ENCODE measurements at regions not wholly inside any gene's neighbourhood (a gene's known extent, or its start where the extent isn't known, plus 50 kb on each side); places are given as distances from the start of the nearest gene placed in this dataset.

DNA sequence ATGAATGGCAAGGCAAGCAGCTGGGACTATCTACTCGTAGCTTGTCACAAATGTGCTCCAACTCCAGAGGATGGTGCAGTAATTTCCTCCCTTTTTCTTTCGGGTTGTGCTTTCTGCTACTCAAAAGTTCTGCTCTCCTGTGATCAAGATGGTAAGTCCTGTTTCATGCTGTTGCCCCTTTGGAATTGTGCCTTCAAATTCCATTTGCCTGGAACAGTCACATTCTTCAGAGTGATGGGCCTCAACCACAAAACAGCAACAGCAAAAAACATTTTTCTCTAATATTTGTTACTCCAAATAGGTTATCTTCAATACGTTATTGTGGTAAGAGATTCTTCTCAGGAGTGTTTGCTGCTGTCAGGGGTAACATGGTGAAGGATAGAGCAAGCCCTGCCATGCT is 209.3 kb downstream of the PALM2AKAP2 start:
- intact Hi-C loops (cut with DNase I, micrococcal nuclease): no loop called here
- ATAC-seq: no peak
- Histone ChIP-seq H3K4me3 (no peak overlapping the region), H3K36me3 (ENCODE audit: low read depth) (no peaks in the 10 kb centered on the region), H3K9me3 (no peaks in the 10 kb centered on the region), H3K4me1 (ENCODE audit: low read depth) (no peaks in the 10 kb centered on the region)
- TF ChIP-seq, protein P1, sequence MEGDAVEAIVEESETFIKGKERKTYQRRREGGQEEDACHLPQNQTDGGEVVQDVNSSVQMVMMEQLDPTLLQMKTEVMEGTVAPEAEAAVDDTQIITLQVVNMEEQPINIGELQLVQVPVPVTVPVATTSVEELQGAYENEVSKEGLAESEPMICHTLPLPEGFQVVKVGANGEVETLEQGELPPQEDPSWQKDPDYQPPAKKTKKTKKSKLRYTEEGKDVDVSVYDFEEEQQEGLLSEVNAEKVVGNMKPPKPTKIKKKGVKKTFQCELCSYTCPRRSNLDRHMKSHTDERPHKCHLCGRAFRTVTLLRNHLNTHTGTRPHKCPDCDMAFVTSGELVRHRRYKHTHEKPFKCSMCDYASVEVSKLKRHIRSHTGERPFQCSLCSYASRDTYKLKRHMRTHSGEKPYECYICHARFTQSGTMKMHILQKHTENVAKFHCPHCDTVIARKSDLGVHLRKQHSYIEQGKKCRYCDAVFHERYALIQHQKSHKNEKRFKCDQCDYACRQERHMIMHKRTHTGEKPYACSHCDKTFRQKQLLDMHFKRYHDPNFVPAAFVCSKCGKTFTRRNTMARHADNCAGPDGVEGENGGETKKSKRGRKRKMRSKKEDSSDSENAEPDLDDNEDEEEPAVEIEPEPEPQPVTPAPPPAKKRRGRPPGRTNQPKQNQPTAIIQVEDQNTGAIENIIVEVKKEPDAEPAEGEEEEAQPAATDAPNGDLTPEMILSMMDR (IDR thresholded peaks at IDR 0.05): no peak
- DNase-seq: no peak

DNA sequence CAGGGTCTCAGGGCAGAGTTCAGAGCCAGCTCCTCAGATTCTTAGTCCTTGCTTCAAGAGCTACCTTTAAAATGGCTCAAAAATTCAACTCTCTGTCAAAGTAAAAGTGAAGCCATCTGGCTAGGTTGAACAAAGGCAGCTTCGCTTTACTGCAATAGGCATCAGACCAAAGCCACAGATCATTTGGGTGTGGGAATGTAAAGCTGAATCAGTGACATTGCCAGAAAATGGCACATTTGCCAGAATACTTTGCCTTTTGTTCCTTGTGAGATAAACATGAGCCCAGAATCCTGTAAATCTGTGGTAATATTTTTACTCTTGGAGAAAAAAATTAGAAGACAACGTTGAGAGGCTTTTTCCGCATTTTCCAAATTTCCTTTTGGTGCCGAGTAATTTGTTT is 210.5 kb downstream of the PALM2AKAP2 start:
- H3K36me3 ChIP-seq (ENCODE audit: low read depth): no peaks in the 10 kb centered on the region
- no peaks in the 10 kb centered on the region for H3K4me1 ChIP-seq (ENCODE audit: low read depth)
- H3K9me3 ChIP-seq: no peaks in the 10 kb centered on the region
- intact Hi-C loops (cut with DNase I, micrococcal nuclease): no loop called here
- TF ChIP-seq, protein P1 (IDR thresholded peaks at IDR 0.05): no peak
- ATAC-seq (no peak), DNase-seq (no peak)
- no peak overlapping the region for H3K4me3 ChIP-seq

DNA sequence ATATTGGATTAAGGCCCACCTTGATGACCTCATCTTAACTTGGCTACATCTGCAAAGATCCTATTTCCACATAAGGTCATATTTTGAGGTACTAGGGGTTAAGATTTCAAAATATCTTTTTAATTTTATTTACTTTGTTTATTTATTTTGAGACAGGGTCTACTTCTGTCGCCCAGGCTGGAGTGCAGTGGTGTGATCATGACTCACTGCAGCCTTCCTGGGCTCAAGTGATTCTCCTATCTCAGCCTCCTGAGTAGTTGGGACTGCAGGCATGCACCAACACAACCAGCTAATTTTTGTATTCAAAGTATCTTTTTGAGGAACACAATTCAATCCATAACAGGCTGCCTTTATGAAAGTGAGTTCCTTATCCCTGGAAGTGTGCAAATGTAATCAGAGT is 212.3 kb downstream of the PALM2AKAP2 start:
- no peaks in the 10 kb centered on the region for H3K36me3 ChIP-seq (ENCODE audit: low read depth)
- no peaks in the 10 kb centered on the region for H3K4me1 ChIP-seq (ENCODE audit: low read depth)
- DNase-seq (no peak), ATAC-seq (no peak)
- intact Hi-C loops (cut with DNase I, micrococcal nuclease): no loop called here
- no peaks in the 10 kb centered on the region for H3K9me3 ChIP-seq
- no peak overlapping the region for H3K4me3 ChIP-seq
- TF ChIP-seq, protein P1 (IDR thresholded peaks at IDR 0.05): no peak

DNA sequence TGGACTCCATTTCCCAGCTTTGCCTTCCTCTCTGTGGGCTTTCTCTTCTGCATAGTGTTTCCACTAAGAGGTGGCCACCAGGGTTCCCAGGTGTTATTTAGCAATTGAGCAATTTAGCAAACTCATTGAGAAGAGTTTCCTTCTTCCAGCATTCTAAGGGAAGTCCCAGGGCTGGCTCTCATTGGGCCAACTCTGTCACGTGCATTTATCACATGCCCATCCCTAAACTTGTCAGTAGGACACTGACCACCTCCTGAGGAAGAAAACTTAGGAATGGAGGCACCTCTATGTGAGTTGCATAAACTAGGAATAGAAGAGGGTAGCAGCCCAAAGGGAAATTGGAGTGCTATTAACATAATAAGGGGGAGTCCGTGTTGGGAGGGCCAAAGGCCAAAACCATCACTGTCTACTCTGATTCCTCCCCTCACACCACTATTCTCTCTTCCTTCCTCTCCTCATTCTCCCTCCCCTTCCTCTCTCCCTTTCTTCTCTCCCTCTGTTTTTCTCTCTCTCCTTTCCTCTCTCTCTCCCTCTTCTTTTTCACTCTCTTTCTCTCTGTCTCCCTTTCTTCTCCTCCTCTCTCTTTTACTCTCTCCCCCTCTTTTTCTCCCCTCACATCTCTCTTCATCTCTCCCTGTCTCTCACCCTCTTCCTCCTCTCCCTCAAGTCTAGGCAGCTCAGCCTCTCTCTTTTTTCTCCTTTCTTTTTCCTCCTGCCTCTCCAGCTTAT is 213.4 kb downstream of the PALM2AKAP2 start:
- no peaks in the 10 kb centered on the region for H3K4me1 ChIP-seq (ENCODE audit: low read depth)
- intact Hi-C loops (cut with DNase I, micrococcal nuclease): no loop called here
- no peaks in the 10 kb centered on the region for H3K36me3 ChIP-seq (ENCODE audit: low read depth)
- TF ChIP-seq, protein P1 (IDR thresholded peaks at IDR 0.05): no peak
- ATAC-seq (no peak), DNase-seq (no peak)
- no peaks in the 10 kb centered on the region for H3K9me3 ChIP-seq
- H3K4me3 ChIP-seq: no peak overlapping the region

DNA sequence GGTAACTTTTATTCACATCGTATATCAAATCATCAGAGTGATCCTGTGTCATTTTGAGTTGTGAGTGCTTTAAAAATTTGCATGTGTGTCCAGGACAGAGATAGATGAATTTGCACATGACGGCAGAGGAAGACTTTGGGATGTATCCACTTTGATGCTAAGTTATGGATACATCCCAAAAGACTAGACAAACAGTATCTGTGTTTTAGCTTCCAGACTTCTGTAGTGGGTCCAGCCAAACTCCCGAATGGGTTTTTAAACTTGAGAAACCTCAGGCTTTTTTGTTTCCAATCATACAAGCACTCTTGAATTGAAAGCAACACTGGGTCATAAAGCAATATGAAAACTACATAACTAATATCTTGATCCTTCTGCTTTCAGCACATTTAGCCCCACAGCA is 213.8 kb downstream of the C9orf152 start:
- DNase-seq (no peak), ATAC-seq (no peak)
- no peaks in the 10 kb centered on the region for H3K9me3 ChIP-seq
- H3K36me3 ChIP-seq (ENCODE audit: low read depth): no peaks in the 10 kb centered on the region
- TF ChIP-seq, protein P1 (IDR thresholded peaks at IDR 0.05): no peak
- H3K4me3 ChIP-seq: no peak overlapping the region
- intact Hi-C loops (cut with DNase I, micrococcal nuclease): no loop called here
- H3K4me1 ChIP-seq (ENCODE audit: low read depth): no peaks in the 10 kb centered on the region

Data from mucosa of descending colon (tissue), 3 donors.